GM23338 (cell line): ENCODE measurements at regions not wholly inside any gene's neighbourhood (a gene's known extent, or its start where the extent isn't known, plus 50 kb on each side); places are given as distances from the start of the nearest gene placed in this dataset.

Experiments used
- ATAC-seq: fragments of 200-7000 bp; cut with Tn5 transposase; 3 replicates; pipeline ENCODE4 v1.9.1; 2020
- DNase-seq: peaks from one replicate; pipeline ENCODE4 v3.0.0-alpha.2; 2015; ENCODE audit warnings: low spot score
- H2AFZ ChIP-seq: fragments of 200-600 bp; sonication (generic); 2 replicates; pipeline ENCODE4 v1.8.0; 2016; ENCODE audit warnings: antibody characterized with exemption, mild to moderate bottlenecking, moderate library complexity
- H3F3A ChIP-seq: fragments of 200-600 bp; sonication (generic); replicated peaks from 2 replicates; pipeline ENCODE4 v1.8.0; 2017; ENCODE audit warnings: antibody characterized with exemption, mixed run types, low read depth
- H3K27ac ChIP-seq: fragments of 200-600 bp; sonication (generic); 2 replicates; pipeline ENCODE4 v1.6.1; 2016; ENCODE audit warnings: low read depth
- H3K27me3 ChIP-seq: fragments of 200-600 bp; sonication (generic); 2 replicates; pipeline ENCODE4 v1.8.0; 2016; ENCODE audit warnings: mild to moderate bottlenecking, mixed run types, moderate library complexity; ENCODE audit not compliant: insufficient read depth
- H3K36me3 ChIP-seq: fragments of 200-600 bp; sonication (generic); 2 replicates; pipeline ENCODE4 v1.8.0; 2016; ENCODE audit warnings: mild to moderate bottlenecking; ENCODE audit not compliant: insufficient read depth
- H3K4me1 ChIP-seq: fragments of 200-600 bp; sonication (generic); 2 replicates; pipeline ENCODE4 v1.8.0; 2016; ENCODE audit warnings: mild to moderate bottlenecking, moderate library complexity; ENCODE audit not compliant: insufficient read depth
- H3K4me2 ChIP-seq: fragments of 200-600 bp; sonication (generic); 2 replicates; pipeline ENCODE4 v1.7.1; 2017; ENCODE audit warnings: mixed run types
- H3K4me3 ChIP-seq: fragments of 200-600 bp; sonication (generic); 2 replicates; pipeline ENCODE4 v1.6.1; 2016; ENCODE audit warnings: mixed run types
- H3K79me2 ChIP-seq: fragments of 200-600 bp; sonication (generic); replicated peaks from 2 replicates; pipeline ENCODE4 v1.8.0; 2017; ENCODE audit warnings: mild to moderate bottlenecking; ENCODE audit not compliant: insufficient read depth
- H3K9me2 ChIP-seq: fragments of 200-600 bp; sonication (generic); 2 replicates; pipeline ENCODE4 v1.8.0; 2017; ENCODE audit not compliant: insufficient read depth
- H4K20me1 ChIP-seq: fragments of 200-600 bp; sonication (generic); replicated peaks from 2 replicates; pipeline ENCODE4 v1.8.0; 2017; ENCODE audit warnings: mild to moderate bottlenecking; ENCODE audit not compliant: insufficient read depth
- H3K27ac Mint-ChIP-seq: 2 replicates; pipeline ENCODE4 v1.8.0; 2020; ENCODE audit warnings: inconsistent platforms, mild to moderate bottlenecking, moderate library complexity, mixed read lengths
- H3K27me3 Mint-ChIP-seq: 3 replicates; pipeline ENCODE4 v1.8.0; 2022; ENCODE audit warnings: low read depth, mild to moderate bottlenecking, moderate library complexity, mixed read lengths, inconsistent platforms; ENCODE audit not compliant: insufficient read depth, poor library complexity
- H3K36me3 Mint-ChIP-seq: 3 replicates; pipeline ENCODE4 v1.8.0; 2021; ENCODE audit warnings: low read depth, mild to moderate bottlenecking, inconsistent platforms, moderate library complexity, mixed read lengths
- H3K4me1 Mint-ChIP-seq: 3 replicates; pipeline ENCODE4 v1.8.0; 2020; ENCODE audit warnings: mild to moderate bottlenecking, inconsistent platforms, mixed read lengths
- H3K4me3 Mint-ChIP-seq: 3 replicates; pipeline ENCODE4 v1.8.0; 2021; ENCODE audit warnings: moderate library complexity, mild to moderate bottlenecking, inconsistent platforms, mixed read lengths
- H3K9me3 Mint-ChIP-seq: 3 replicates; pipeline ENCODE4 v1.8.0; 2020; ENCODE audit warnings: moderate library complexity, mild to moderate bottlenecking, inconsistent platforms, mixed read lengths
- EZH2 ChIP-seq: fragments of 200-600 bp; sonication (generic); IDR thresholded peaks from one replicate; pipeline ENCODE4 v1.8.0; 2017; ENCODE audit warnings: antibody characterized with exemption, mild to moderate bottlenecking, low read depth; ENCODE audit not compliant: unreplicated experiment
- EZH2phosphoT487 ChIP-seq: fragments of 200-600 bp; sonication (generic); IDR thresholded peaks from one replicate; pipeline ENCODE4 v1.8.1; 2018; ENCODE audit warnings: antibody characterized with exemption; ENCODE audit not compliant: unreplicated experiment
- NANOG ChIP-seq: IDR thresholded peaks from 2 replicates; pipeline ENCODE4 v1.6.1; 2016; ENCODE audit warnings: antibody characterized with exemption, borderline replicate concordance
- POLR2AphosphoS5 ChIP-seq: IDR thresholded peaks from 2 replicates; pipeline ENCODE4 v1.6.1; 2016; ENCODE audit warnings: antibody characterized with exemption, low read depth
- STAT1 ChIP-seq: IDR thresholded peaks from one replicate; pipeline ENCODE4 v1.6.1; 2016; ENCODE audit warnings: antibody characterized with exemption; ENCODE audit not compliant: unreplicated experiment
- ZNF114 ChIP-seq: fragments of 250-450 bp; sonication (Bioruptor Pico); IDR thresholded peaks from 2 replicates; pipeline ENCODE4 v1.5.0; 2020; ENCODE audit warnings: mild to moderate bottlenecking, moderate library complexity
- TF ChIP-seq, protein P1 (sequence below): IDR thresholded peaks from one replicate; pipeline ENCODE4 v1.6.1; 2018; ENCODE audit warnings: antibody characterized with exemption; ENCODE audit not compliant: unreplicated experiment
- TF ChIP-seq, protein P2 (sequence below): IDR thresholded peaks from 2 replicates; pipeline ENCODE4 v1.6.1; 2016; ENCODE audit warnings: antibody characterized with exemption
- TF ChIP-seq, protein P3 (sequence below): fragments of 250-450 bp; sonication (Bioruptor Pico); IDR thresholded peaks from 2 replicates; pipeline ENCODE4 v1.5.0; 2020; ENCODE audit warnings: mild to moderate bottlenecking, moderate library complexity

DNA sequence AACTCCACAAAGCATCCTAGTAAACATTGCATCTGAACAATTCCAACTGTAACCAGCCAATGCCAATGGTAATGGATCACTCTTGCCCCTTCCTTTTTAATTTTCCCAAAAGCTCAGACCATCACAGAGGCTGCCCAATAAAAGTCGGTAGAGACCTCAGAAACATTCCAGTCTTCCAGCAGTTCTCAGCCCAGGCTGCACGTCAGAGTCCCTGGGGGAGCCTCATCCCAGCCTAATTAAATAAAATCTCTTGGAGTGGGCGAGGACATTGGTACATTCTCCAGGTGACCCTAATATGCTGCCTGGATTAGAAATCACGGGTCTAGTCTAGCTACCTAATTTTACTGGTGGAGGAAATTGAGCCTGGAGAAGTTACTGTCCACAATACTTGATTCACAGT lies 117.1 kb upstream of the MYOCD start (continued):
- TF ChIP-seq ZNF114 (no peak), EZH2phosphoT487 (no peak)

DNA sequence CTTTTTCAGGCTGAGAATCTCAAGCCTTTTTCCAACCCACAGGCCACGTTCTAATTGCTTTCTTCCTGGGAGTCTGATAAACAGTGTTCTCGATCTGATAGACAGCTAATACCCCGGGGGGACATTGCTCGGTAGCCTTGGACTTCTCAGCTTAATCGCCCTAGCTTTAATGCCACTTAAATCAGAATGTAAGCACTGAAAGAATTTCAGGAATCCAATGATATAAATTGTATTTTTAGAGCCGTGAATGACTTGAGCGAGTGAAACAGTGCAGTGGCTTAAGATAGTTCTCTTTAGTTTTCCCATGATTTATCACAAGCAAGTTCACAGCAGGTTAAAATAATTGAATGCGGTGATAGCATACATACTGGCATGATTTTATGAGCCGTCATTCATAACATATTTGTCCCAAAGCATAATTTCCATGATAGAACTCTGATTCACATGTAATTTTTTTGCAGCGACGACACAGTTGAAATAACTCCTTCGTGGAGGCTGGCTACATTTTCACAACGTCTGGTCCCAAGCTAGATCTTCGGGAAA lies 116.1 kb upstream of the MYOCD start:
- Histone ChIP-seq H3K4me2 (no peak overlapping the region), H3K27ac (no peak overlapping the region), H3K4me3 (no peak overlapping the region), H2AFZ (no peak overlapping the region), H3K36me3 (no peaks in the 10 kb centered on the region), H3K79me2 (no peaks in the 10 kb centered on the region), H3K27me3 (no peaks in the 10 kb centered on the region), H3K4me1 (no peaks in the 10 kb centered on the region), H3K9me2 (0 out of 2 replicates have a peak, but pooled peaks cover 10% of the 10 kb centered on the region), H3F3A (no peaks in the 10 kb centered on the region), H4K20me1 (no peaks in the 10 kb centered on the region)
- no peaks in the 10 kb centered on the region for H3K9me3 Mint-ChIP-seq
- H3K4me3 Mint-ChIP-seq: no peak overlapping the region
- DNase-seq: no peak
- no peak for TF ChIP-seq POLR2AphosphoS5
- TF ChIP-seq, protein P1, sequence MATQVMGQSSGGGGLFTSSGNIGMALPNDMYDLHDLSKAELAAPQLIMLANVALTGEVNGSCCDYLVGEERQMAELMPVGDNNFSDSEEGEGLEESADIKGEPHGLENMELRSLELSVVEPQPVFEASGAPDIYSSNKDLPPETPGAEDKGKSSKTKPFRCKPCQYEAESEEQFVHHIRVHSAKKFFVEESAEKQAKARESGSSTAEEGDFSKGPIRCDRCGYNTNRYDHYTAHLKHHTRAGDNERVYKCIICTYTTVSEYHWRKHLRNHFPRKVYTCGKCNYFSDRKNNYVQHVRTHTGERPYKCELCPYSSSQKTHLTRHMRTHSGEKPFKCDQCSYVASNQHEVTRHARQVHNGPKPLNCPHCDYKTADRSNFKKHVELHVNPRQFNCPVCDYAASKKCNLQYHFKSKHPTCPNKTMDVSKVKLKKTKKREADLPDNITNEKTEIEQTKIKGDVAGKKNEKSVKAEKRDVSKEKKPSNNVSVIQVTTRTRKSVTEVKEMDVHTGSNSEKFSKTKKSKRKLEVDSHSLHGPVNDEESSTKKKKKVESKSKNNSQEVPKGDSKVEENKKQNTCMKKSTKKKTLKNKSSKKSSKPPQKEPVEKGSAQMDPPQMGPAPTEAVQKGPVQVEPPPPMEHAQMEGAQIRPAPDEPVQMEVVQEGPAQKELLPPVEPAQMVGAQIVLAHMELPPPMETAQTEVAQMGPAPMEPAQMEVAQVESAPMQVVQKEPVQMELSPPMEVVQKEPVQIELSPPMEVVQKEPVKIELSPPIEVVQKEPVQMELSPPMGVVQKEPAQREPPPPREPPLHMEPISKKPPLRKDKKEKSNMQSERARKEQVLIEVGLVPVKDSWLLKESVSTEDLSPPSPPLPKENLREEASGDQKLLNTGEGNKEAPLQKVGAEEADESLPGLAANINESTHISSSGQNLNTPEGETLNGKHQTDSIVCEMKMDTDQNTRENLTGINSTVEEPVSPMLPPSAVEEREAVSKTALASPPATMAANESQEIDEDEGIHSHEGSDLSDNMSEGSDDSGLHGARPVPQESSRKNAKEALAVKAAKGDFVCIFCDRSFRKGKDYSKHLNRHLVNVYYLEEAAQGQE: no peak
- no peak for TF ChIP-seq EZH2
- TF ChIP-seq ZNF114: no peak
- TF ChIP-seq, protein P2, sequence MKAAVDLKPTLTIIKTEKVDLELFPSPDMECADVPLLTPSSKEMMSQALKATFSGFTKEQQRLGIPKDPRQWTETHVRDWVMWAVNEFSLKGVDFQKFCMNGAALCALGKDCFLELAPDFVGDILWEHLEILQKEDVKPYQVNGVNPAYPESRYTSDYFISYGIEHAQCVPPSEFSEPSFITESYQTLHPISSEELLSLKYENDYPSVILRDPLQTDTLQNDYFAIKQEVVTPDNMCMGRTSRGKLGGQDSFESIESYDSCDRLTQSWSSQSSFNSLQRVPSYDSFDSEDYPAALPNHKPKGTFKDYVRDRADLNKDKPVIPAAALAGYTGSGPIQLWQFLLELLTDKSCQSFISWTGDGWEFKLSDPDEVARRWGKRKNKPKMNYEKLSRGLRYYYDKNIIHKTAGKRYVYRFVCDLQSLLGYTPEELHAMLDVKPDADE: no peak
- no peak for TF ChIP-seq STAT1
- no peak for TF ChIP-seq NANOG
- TF ChIP-seq, protein P3, sequence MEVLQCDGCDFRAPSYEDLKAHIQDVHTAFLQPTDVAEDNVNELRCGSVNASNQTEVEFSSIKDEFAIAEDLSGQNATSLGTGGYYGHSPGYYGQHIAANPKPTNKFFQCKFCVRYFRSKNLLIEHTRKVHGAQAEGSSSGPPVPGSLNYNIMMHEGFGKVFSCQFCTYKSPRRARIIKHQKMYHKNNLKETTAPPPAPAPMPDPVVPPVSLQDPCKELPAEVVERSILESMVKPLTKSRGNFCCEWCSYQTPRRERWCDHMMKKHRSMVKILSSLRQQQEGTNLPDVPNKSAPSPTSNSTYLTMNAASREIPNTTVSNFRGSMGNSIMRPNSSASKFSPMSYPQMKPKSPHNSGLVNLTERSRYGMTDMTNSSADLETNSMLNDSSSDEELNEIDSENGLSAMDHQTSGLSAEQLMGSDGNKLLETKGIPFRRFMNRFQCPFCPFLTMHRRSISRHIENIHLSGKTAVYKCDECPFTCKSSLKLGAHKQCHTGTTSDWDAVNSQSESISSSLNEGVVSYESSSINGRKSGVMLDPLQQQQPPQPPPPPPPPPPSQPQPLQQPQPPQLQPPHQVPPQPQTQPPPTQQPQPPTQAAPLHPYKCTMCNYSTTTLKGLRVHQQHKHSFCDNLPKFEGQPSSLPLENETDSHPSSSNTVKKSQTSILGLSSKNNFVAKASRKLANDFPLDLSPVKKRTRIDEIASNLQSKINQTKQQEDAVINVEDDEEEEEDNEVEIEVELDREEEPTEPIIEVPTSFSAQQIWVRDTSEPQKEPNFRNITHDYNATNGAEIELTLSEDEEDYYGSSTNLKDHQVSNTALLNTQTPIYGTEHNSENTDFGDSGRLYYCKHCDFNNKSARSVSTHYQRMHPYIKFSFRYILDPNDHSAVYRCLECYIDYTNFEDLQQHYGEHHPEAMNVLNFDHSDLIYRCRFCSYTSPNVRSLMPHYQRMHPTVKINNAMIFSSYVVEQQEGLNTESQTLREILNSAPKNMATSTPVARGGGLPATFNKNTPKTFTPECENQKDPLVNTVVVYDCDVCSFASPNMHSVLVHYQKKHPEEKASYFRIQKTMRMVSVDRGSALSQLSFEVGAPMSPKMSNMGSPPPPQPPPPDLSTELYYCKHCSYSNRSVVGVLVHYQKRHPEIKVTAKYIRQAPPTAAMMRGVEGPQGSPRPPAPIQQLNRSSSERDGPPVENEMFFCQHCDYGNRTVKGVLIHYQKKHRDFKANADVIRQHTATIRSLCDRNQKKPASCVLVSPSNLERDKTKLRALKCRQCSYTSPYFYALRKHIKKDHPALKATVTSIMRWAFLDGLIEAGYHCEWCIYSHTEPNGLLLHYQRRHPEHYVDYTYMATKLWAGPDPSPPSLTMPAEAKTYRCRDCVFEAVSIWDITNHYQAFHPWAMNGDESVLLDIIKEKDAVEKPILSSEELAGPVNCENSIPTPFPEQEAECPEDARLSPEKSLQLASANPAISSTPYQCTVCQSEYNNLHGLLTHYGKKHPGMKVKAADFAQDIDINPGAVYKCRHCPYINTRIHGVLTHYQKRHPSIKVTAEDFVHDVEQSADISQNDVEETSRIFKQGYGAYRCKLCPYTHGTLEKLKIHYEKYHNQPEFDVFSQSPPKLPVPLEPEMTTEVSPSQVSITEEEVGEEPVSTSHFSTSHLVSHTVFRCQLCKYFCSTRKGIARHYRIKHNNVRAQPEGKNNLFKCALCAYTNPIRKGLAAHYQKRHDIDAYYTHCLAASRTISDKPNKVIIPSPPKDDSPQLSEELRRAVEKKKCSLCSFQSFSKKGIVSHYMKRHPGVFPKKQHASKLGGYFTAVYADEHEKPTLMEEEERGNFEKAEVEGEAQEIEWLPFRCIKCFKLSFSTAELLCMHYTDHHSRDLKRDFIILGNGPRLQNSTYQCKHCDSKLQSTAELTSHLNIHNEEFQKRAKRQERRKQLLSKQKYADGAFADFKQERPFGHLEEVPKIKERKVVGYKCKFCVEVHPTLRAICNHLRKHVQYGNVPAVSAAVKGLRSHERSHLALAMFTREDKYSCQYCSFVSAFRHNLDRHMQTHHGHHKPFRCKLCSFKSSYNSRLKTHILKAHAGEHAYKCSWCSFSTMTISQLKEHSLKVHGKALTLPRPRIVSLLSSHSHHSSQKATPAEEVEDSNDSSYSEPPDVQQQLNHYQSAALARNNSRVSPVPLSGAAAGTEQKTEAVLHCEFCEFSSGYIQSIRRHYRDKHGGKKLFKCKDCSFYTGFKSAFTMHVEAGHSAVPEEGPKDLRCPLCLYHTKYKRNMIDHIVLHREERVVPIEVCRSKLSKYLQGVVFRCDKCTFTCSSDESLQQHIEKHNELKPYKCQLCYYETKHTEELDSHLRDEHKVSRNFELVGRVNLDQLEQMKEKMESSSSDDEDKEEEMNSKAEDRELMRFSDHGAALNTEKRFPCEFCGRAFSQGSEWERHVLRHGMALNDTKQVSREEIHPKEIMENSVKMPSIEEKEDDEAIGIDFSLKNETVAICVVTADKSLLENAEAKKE (CRISPR knock-in tag): no peak
- H3K27ac Mint-ChIP-seq: no peak overlapping the region
- ATAC-seq: no peak
- H3K4me1 Mint-ChIP-seq: no peaks in the 10 kb centered on the region; the same call in 2 of the 3 replicates
- no peaks in the 10 kb centered on the region for H3K27me3 Mint-ChIP-seq
- no peaks in the 10 kb centered on the region for H3K36me3 Mint-ChIP-seq
